GM12878 (cell line): ENCODE measurements at regions not wholly inside any gene's neighbourhood (a gene's known extent, or its start where the extent isn't known, plus 50 kb on each side); places are given as distances from the start of the nearest gene placed in this dataset.

Source experiments
- ATAC-seq: fragments of 200-7000 bp; cut with Tn5 transposase; 3 replicates; pipeline ENCODE4 v1.9.1; 2020; ENCODE audit warnings: mild to moderate bottlenecking, moderate library complexity
- BruUV-seq: library from RNA; stranded (reverse); fragments of 400-500 nt; replicated peaks from 2 replicates; lab custom pipeline; 2021; lab: Mats Ljungman, UMichigan
- CTCF ChIA-PET: fragments of 300-600 bp; sonication (Branson Sonifier 250); formaldehyde crosslinking; extraction: SDS; loops from one replicate; lab custom pipeline; 2021; ENCODE audit warnings: inconsistent platforms; lab: Yijun Ruan, JAX
- POLR2A ChIA-PET: fragments of 350-600 bp; formaldehyde crosslinking; extraction: SDS; loops from one replicate; lab custom pipeline; 2021; ENCODE audit warnings: inconsistent platforms; lab: Charles Lee
- RAD21 ChIA-PET: fragments of 300-600 bp; sonication (Branson Sonifier 250); formaldehyde crosslinking; loops from one replicate; lab custom pipeline; 2023; ENCODE audit warnings: antibody characterized with exemption; ENCODE audit not compliant: unreplicated experiment; lab: Charles Lee
- SMC1A ChIA-PET: fragments of 300-600 bp; sonication (Branson Sonifier 250); formaldehyde crosslinking; loops from one replicate; lab custom pipeline; 2023; ENCODE audit not compliant: unreplicated experiment, uncharacterized antibody; lab: Charles Lee
- DNase-seq: peaks from one replicate; pipeline ENCODE4 v3.0.0-alpha.2; 2011; ENCODE audit warnings: low read depth, low spot score
- FAIRE-seq: peaks from 3 replicates; lab custom pipeline; 2011; peaks lifted over from hg19 to GRCh38; lab: Jason Lieb, UNC
- H2AFZ ChIP-seq: 2 replicates; pipeline ENCODE4 v1.6.0; 2011; ENCODE audit warnings: low read depth, low read length, control low read depth; ENCODE audit not compliant: control insufficient read depth
- H3K27ac ChIP-seq: 2 replicates; pipeline ENCODE4 v1.5.1; 2011; ENCODE audit warnings: control low read depth; ENCODE audit not compliant: control insufficient read depth, insufficient read depth
- H3K27me3 ChIP-seq, 2 experiments: replicated peaks in 1 of 2; 2 replicates each; pipeline versions ENCODE4 v1.6.0 to v1.6.1; 2011; ENCODE audit warnings: low read length in 1 of 2; ENCODE audit not compliant: control insufficient read depth in 2 of 2, insufficient read depth in 2 of 2
- H3K36me3 ChIP-seq, 2 experiments: 2 replicates each; pipeline ENCODE4 v1.5.1; 2011; ENCODE audit warnings: low read length in 1 of 2; ENCODE audit not compliant: control insufficient read depth in 2 of 2, insufficient read depth in 2 of 2
- H3K4me1 ChIP-seq: 2 replicates; pipeline ENCODE4 v1.6.1; 2011; ENCODE audit warnings: mild to moderate bottlenecking, low read length, moderate library complexity, mixed read lengths; ENCODE audit not compliant: control insufficient read depth, insufficient read depth
- H3K4me2 ChIP-seq: 2 replicates; pipeline ENCODE4 v1.6.0; 2011; ENCODE audit warnings: control low read depth; ENCODE audit not compliant: control insufficient read depth, insufficient read depth
- H3K4me3 ChIP-seq: fragments of 200-600 bp; sonication (generic); 2 replicates; pipeline ENCODE4 v1.5.1; 2016
- H3K79me2 ChIP-seq: 2 replicates; pipeline ENCODE4 v1.6.0; 2011; ENCODE audit warnings: low read length; ENCODE audit not compliant: control insufficient read depth, insufficient read depth
- H3K9ac ChIP-seq: 2 replicates; pipeline ENCODE4 v1.8.0; 2011; ENCODE audit warnings: low read length, control low read depth, mixed read lengths; ENCODE audit not compliant: control insufficient read depth, insufficient read depth
- H3K9me3 ChIP-seq: replicated peaks from 3 replicates; pipeline ENCODE4 v1.5.1; 2011; ENCODE audit warnings: mild to moderate bottlenecking, low read length; ENCODE audit not compliant: control insufficient read depth, insufficient read depth
- H4K20me1 ChIP-seq: 2 replicates; pipeline ENCODE4 v1.6.0; 2011; ENCODE audit not compliant: control insufficient read depth, insufficient read depth
- CBX3 ChIP-seq: fragments of 200-600 bp; sonication (generic); IDR thresholded peaks from 2 replicates; pipeline ENCODE4 v1.6.1; 2016; ENCODE audit warnings: low read depth, borderline replicate concordance
- CEBPZ ChIP-seq: fragments of 150-350 bp; IDR thresholded peaks from 2 replicates; pipeline ENCODE4 v1.6.1; 2016; ENCODE audit warnings: low read depth, low read length
- CHD4 ChIP-seq: fragments of 200-600 bp; sonication (generic); IDR thresholded peaks from 2 replicates; pipeline ENCODE4 v1.6.1; 2016; ENCODE audit warnings: mild to moderate bottlenecking
- E2F4 ChIP-seq: IDR thresholded peaks from 2 replicates; pipeline ENCODE4 v1.6.1; 2012; ENCODE audit warnings: low read depth, low read length, improper control_type of control experiment
- FOXM1 ChIP-seq: IDR thresholded peaks from 2 replicates; pipeline ENCODE4 v1.6.1; 2012; ENCODE audit warnings: low read depth, mild to moderate bottlenecking, inconsistent platforms, low read length, moderate library complexity
- IKZF2 ChIP-seq, 2 experiments: fragments of 450-650 bp; IDR thresholded peaks; 2 replicates each; pipeline ENCODE4 v1.6.1; 2017; ENCODE audit warnings: mild to moderate bottlenecking in 2 of 2, moderate library complexity in 2 of 2
- JUND ChIP-seq: IDR thresholded peaks from 2 replicates; pipeline ENCODE4 v1.6.1; 2012; ENCODE audit warnings: low read depth, mild to moderate bottlenecking, low read length, improper control_type of control experiment, moderate library complexity
- NFXL1 ChIP-seq: fragments of 450-650 bp; IDR thresholded peaks from 2 replicates; pipeline ENCODE4 v1.6.1; 2017; ENCODE audit warnings: antibody characterized with exemption, mild to moderate bottlenecking, borderline replicate concordance
- NFYA ChIP-seq: IDR thresholded peaks from 2 replicates; pipeline ENCODE4 v1.6.1; 2011; ENCODE audit warnings: low read depth, mild to moderate bottlenecking, low read length, improper control_type of control experiment, borderline replicate concordance
- PML ChIP-seq: IDR thresholded peaks from 2 replicates; pipeline ENCODE4 v1.6.1; 2012; ENCODE audit warnings: low read length, inconsistent platforms
- RBBP5 ChIP-seq: fragments of 200-600 bp; sonication (generic); conservative IDR thresholded peaks from 2 replicates; pipeline ENCODE4 v1.6.1; 2016
- USF2 ChIP-seq: IDR thresholded peaks from 2 replicates; pipeline ENCODE4 v1.6.1; 2011; ENCODE audit warnings: low read depth, low read length, improper control_type of control experiment, borderline replicate concordance
- ZNF24 ChIP-seq: fragments of 450-650 bp; IDR thresholded peaks from 2 replicates; pipeline ENCODE4 v1.6.1; 2017; ENCODE audit warnings: antibody characterized with exemption, mild to moderate bottlenecking
- WGBS: methylation state at CpG from one replicate; pipeline ENCODE4 v1.1.6; 2016; ENCODE audit warnings: low lambda C conversion rate; ENCODE audit not compliant: insufficient replicate concordance, insufficient coverage; ENCODE audit errors: missing lambda C conversion rate; 5-methylcytosine and 5-hydroxymethylcytosine counted together
- in situ Hi-C: fragments of 300-500 bp; cut with MboI; formaldehyde crosslinking; loops from 9 replicates; pipeline ENCODE4 v1.14.3; 2018; ENCODE audit warnings: mixed read lengths
- intact Hi-C: fragments of 100-400 bp; cut with micrococcal nuclease; formaldehyde crosslinking; loops from one replicate; pipeline ENCODE4 v1.14.2; 2022; ENCODE audit not compliant: unreplicated experiment
- TF ChIP-seq, protein P1 (sequence below): fragments of 450-650 bp; IDR thresholded peaks from 2 replicates; pipeline ENCODE4 v1.6.1; 2017; ENCODE audit warnings: mild to moderate bottlenecking, moderate library complexity

DNA sequence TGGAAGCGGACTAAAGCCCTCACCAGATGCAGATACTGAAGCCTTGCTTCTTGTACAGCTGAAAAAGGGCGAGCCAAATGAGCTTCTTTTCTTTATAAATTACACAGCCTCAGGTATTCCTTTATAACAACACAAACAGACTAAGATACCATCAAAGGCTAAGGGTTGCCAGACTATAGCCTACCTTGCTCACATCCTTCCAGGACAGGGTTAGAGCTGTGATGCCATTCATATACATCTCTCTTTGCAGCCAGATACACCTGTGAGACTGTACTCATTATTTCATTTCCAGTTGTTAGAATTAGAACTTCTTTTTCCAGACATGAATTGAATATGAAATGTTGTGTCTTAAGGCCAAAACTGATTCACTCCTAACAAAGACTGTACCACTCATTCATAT, 262.8 kb upstream of the NR2F2 start (continued):
- TF ChIP-seq CEBPZ (no peak), ZNF24 (no peak), E2F4 (no peak), CBX3 (no peak)

- Histone ChIP-seq H3K9me3 (peaks cover 3% of the 10 kb centered on the region; the same call in 2 of the 3 replicates), H3K36me3 (no peaks in the 10 kb centered on the region), H3K27ac (no peak overlapping the region), H3K79me2 (no peaks in the 10 kb centered on the region), H3K4me2 (no peak overlapping the region), H2AFZ (no peak overlapping the region), H3K27me3 (no peaks in the 10 kb centered on the region), H3K9ac (no peak overlapping the region), H3K4me1 (no peaks in the 10 kb centered on the region), H4K20me1 (no peaks in the 10 kb centered on the region), H3K4me3 (no peak overlapping the region)
- intact Hi-C loops = no loop called here
- ChIA-PET RAD21 (no interaction called here), CTCF (no interaction called here), SMC1A (interaction anchor here (1.5 kb wide), 1 partner anchor 37 kb away, joined by 4 read pairs; no protein-coding TSS in a partner anchor), POLR2A (no interaction called here)
- 77% methylated on average over 3 of the region's 3 CpGs for whole genome bisulfite sequencing
- in situ Hi-C loops = no loop called here
- no TSS peak for BruUV-seq
- DNase-seq = no peak
- no peak for ATAC-seq
- no peak for FAIRE-seq
- TF ChIP-seq NFYA (no peak), JUND (no peak), PML (no peak), NFXL1 (no peak), USF2 (no peak), IKZF2 (IDR thresholded peaks at IDR 0.05) (no peak), CHD4 (no peak), RBBP5 (no peak), FOXM1 (no peak)
- TF ChIP-seq, protein P1, sequence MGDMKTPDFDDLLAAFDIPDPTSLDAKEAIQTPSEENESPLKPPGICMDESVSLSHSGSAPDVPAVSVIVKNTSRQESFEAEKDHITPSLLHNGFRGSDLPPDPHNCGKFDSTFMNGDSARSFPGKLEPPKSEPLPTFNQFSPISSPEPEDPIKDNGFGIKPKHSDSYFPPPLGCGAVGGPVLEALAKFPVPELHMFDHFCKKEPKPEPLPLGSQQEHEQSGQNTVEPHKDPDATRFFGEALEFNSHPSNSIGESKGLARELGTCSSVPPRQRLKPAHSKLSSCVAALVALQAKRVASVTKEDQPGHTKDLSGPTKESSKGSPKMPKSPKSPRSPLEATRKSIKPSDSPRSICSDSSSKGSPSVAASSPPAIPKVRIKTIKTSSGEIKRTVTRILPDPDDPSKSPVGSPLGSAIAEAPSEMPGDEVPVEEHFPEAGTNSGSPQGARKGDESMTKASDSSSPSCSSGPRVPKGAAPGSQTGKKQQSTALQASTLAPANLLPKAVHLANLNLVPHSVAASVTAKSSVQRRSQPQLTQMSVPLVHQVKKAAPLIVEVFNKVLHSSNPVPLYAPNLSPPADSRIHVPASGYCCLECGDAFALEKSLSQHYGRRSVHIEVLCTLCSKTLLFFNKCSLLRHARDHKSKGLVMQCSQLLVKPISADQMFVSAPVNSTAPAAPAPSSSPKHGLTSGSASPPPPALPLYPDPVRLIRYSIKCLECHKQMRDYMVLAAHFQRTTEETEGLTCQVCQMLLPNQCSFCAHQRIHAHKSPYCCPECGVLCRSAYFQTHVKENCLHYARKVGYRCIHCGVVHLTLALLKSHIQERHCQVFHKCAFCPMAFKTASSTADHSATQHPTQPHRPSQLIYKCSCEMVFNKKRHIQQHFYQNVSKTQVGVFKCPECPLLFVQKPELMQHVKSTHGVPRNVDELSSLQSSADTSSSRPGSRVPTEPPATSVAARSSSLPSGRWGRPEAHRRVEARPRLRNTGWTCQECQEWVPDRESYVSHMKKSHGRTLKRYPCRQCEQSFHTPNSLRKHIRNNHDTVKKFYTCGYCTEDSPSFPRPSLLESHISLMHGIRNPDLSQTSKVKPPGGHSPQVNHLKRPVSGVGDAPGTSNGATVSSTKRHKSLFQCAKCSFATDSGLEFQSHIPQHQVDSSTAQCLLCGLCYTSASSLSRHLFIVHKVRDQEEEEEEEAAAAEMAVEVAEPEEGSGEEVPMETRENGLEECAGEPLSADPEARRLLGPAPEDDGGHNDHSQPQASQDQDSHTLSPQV = no peak
Measured at GRCh38 chr15:96068897-96069296, 261.6 kb upstream of the NR2F2 start.
